NCI-H2171 treated with DMSO at 0.1 percent for 48 hours (cell line): ENCODE measurements at regions not wholly inside any gene's neighbourhood (a gene's known extent, or its start where the extent isn't known, plus 50 kb on each side); places are given as distances from the start of the nearest gene placed in this dataset.
A peak's percentile ranks its signal among the peaks of the same experiment; 100 is the strongest.

Source experiments
- DNase-seq: peaks from one replicate; lab custom pipeline; 2025; lab: John Stamatoyannopoulos, UW

DNA sequence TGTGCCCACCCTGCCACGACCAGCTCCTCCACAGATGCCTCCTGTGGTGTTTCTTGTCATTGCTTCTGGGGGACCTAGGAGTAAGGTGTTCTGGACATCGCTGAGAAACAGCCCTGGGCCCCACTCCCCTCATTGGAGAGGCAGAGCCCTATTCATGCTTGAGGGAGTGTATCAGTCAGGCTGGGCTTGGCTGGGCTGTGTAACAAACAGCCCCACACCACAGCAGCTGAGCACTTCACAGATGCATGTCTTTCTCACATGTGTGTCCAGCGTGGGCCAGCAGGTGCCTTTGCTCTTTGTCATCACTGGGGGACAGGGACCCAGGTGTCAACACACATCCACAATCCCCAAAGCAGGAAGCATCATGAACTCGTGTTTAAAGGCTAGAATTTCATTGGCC is 65.1 kb upstream of the FBRSL1 start:
- no peak for DNase-seq

- DNase-seq = no peak
Observed at GRCh38 chr12:132423820-132424645, 65.9 kb upstream of the FBRSL1 start.

- peak; percentile 78 for DNase-seq
Observed at GRCh38 chr12:132423251-132423819, 66.6 kb upstream of the FBRSL1 start.

GRCh38 chr12:132422381-132423043 is 67.4 kb upstream of the FBRSL1 start:
- peak; percentile 85 for DNase-seq

DNA sequence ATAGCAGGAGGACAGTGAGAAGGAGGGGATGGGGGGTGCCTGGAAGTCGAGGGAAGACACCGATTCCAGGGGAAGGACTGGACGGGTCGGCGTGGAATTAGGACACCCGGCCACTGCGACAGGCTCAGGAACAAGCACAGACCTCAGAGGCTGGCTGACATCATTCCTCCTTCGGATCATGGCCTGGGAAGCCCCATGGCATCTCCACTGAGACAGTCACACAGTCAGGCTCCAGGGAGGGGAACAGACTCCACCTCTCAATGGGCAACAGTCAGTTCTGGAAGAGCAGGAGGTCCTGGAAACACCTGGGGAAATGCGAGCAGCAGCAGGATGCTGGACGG is 67.9 kb upstream of the FBRSL1 start:
- DNase-seq = peak; percentile 54

- peak; percentile 67 for DNase-seq
Observed at GRCh38 chr12:132419631-132420246, 70.2 kb upstream of the FBRSL1 start.

DNA sequence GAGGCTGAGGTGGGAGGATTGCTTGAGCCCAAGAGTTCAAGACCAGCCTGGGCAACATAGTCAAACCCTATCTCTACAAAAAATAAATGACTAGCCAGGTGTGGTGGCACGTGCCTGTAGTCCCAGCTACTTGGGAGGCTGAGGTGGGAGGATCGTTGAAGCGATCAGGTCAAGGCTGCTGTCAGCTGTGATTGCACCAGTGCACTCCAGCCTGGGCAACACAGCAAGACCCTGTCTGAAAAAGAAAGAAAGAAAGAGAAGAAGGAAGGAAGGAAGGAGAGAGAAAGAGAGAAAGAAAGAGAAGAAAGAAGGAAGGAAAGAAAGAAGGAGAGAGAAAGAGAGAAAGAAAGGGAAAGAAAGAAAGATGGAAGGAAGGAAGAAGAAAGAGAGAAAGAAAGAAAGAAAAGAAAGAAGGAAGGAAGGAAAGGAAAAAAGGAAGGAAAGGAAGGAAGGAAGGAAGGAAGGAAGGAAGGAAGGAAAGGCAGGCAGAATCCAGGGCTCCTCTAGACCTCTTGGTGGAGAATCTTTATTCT is 71.5 kb upstream of the FBRSL1 start:
- DNase-seq = no peak

DNA sequence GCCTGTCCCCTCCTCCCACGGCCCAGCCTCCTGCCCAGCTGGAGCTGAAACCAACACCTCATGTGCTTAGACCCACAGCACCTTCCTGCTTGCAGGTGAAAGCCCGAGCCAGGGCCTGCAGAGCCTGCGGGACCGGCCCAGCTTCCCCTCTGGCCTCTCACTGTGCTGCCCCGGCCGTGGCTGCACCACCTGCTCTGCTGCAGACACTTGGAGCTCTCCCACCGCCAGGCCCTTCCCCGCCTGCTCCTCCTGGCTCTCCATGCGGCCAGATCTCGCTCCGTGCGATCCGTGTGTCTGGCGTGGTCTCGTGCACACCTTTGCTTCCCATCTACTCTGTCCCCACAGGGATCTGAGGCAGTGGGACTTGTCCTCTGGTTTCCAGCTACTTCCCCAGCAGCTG is 72.2 kb upstream of the FBRSL1 start:
- no peak for DNase-seq

DNA sequence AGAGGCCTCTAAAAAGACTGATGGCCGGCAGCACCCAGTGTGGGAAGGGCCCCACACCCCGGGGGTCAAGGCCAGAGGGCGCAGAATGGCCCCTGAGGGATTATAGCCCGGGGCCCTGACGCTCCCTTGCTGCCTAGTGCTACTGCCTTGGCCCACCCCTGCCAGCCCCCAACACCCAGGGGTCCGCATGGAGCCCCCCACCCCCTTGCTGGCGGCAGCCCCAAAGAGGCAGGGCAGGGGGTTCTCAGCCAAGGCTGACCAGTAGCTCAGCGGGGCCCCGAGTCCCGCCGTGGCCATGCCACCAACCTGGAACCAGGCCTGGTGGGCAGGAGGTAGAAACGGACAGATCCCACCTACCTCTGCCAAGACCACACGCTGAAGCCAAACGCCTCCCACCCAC is 73.1 kb upstream of the FBRSL1 start:
- no peak for DNase-seq

DNA sequence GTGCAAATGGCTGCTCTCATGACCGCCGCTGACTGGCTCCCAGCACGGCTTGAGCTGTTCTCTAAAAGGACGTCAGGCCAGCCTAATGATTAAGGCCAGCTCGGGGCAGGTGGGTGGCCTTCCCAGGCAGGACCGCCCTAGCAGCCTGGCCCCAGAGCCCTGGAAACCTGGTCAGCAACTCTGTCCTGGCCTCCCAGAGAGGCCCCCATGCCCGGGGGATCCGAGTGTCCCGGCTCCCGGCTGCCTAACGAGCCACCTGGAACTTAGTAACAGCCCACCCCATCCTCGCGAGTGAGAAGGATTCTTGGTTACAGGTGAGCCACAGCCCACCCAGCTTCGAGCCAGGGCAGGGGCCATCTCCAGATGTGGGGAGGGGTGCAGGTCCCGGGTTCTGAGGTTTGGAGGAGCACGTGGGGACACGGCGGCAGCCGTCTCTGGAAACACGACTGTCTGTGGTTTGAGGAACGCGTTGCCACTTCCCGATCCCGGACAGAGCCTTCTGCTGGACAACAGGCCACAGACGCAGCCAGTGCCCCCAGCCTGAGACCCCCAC is 73.8 kb upstream of the FBRSL1 start:
- no peak for DNase-seq

DNA sequence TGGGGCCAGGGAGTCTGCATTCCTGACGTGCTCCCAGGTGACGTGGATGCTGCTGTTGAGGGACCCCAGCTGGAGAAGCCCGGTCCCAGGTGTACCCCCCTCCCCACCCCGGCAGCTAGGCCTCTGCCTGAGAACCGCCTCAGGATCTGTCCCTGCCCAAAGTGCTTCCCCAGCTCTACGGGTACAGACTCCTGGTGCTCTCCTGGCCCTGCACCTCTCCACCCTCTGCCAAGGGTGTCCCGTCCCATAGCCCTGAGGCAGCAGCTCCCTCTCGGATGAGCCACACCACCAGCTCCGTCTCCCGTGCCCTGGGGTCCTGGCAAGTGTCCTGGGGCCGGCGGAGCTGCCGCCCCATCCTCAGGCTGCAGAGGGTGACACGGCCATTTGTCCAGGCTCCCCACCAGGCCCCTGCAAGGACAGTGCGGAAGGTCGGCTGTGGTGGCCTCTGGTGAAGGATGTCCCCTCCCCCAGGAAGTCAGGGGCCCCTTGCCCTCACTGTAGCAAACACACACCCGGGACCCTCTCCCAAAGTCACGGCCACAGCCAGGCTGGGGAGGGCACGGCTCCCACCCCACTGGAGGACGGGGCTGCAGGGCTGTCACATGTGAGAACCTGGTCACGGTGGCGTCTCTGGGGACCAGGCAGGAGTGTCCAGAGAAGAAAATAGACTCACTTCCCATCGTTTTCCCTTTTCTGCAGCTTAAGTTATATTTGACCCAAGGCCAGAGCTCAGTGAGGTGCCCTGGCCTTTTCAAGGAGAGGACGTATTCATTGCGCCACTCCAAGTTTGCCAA is 74.4 kb upstream of the FBRSL1 start:
- DNase-seq = peak; percentile 43

DNA sequence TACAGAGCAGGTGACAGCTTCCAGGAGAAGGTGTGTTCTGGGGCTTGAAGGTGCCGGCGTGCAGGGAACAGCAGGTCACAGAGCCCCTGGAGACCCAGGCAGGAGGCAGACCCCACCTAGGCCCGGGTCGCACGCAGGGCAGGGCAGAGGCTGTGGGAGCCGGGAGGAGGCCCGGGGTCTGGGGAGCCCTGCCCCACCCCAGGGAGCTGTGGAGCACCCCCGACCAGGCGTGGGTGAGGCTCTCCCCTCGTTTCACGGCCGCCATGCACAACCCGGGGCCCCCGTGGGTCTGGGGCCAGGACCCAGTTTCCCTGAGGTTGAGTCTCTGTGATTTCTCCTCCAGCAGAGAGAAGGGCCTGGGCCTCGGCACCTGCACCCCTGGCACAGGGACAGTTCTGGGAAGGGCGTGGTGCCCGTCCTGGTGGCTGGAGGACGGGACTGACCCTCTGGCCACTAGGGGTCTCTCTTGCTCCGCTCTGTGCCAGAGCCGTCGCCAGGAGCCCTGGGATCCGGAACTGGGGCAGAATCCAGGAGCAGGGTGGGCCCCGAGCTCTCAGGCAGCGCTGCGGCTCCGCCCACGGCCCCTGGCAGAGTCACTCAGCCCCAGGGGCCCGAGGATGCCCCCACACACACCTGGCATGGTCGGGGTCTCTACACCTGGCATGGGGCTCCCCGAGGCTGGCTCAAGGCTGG is 75.2 kb upstream of the FBRSL1 start:
- peak; percentile 79 for DNase-seq

- DNase-seq = peak; percentile 32
Observed at GRCh38 chr12:132413931-132414588, 75.9 kb upstream of the FBRSL1 start.

DNA sequence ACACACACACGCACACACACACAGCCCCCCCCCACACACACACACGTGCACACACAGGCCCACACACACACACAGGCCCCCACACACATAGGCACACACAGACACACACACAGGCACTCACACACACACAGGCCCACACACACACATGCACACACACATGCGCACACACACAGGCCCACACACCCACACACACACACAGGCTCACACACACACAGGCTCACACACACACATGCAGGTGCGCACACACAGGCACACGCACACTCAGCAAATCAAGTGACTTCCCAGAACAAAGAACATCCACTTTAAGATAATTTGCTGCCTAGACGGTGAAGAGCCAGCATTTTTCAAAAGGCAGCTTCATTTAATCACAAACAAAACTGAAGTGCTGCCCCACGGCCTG is 78.5 kb upstream of the FBRSL1 start:
- no peak for DNase-seq

- no peak for DNase-seq
Observed at GRCh38 chr12:132410849-132411248, 79.1 kb upstream of the FBRSL1 start.

DNA sequence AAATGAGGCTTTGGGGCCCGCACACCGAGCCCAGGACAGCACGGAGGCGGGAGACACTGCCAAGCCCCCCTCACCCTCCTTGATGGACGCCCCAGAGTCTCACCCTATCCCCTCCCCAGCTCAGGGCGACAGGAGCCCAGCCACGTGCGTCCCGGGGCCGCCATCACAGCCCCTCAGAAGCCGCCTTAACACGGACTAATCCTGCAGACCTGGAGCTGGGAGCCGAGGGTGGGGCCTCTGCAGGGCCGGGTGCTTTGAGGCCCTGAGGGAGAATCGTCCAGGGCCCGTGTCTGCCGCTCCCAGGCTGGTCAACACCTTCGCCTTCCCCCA is 79.7 kb upstream of the FBRSL1 start:
- no peak for DNase-seq

DNA sequence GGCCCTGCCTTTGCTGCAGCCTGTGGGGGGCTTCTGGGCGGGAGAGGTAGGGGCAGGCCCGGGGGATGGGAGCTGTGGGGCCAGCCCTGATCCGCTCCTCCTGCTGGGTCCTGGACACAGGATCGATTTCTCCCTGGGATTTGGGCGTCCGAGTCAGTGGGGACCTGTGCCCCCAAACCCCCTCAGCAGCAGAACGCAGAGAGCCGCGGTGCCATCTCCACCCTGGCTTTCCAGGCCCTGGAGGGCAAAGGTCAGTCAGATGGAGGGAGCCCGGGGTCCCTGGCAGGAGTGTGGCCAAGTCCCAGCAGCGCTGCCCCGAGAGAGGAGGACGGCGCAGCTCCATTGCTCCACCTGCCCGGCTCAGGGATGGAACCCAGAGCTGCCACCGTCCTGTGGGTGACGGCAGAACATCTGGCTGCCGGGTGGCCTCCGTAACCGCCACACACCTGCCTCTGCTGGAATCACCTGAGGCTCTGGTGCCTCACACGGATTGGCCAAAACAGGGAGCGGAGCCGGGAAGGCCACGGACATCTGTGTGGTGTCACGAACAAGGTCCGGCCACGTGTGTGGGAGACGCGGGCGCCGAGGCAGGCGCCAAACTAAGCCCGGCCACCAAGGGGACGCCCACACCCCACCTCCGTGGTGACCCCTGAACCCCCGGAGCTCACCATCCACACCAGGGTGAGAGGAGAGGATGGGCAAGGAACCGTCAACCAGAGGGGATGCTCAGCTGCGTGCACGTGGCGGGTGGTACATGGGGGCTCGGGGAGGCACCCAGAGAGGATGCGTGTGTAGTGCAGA is 80.3 kb upstream of the FBRSL1 start:
- no peak for DNase-seq

GRCh38 chr12:132408626-132409494 is 79.5 kb upstream of the GALNT9 start:
- DNase-seq = no peak

DNA sequence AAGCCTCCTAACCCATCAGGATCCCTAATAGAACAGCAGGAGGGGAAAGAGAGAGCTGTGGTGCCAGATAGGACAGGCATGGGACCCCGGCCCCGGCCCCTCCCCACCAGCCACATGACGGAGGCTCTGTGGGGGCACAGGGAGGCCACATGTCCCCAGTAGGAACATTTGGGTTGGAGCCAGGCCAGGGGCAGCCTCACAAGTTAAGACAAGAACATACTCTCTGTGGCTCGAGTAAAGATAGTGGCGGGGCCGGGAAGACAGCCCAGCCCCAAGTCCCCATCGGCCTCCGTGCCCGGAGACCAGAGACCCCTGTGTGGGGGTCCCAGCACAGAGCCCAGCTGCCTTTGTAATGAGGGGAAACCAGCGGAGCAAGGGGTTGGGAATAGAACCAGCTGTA is 78.6 kb upstream of the GALNT9 start:
- DNase-seq = no peak
